Effector memory CD8-positive, alpha-beta T cell (primary cell): ENCODE measurements at regions not wholly inside any gene's neighbourhood (a gene's known extent, or its start where the extent isn't known, plus 50 kb on each side); places are given as distances from the start of the nearest gene placed in this dataset.
A peak's percentile ranks its signal among the peaks of the same experiment; 100 is the strongest.
"Not testable (repeated sequence)": the region's sequence is repeated elsewhere in the genome, so short reads cannot be mapped to it uniquely, and the experiment has no call there.

ENCODE experiments used
- ATAC-seq: fragments of 150-1000 bp; cut with Tn5 transposase; replicated peaks from 2 replicates; pipeline ENCODE4 v1.10.0; 2021; ENCODE audit warnings: mild to moderate bottlenecking, moderate library complexity
- DNase-seq, 3 experiments: peaks; one replicate each; pipeline ENCODE4 v3.0.0; 2021
- H3K27ac Mint-ChIP-seq, 2 donors: one replicate each; pipeline ENCODE4 v1.8.0; 2022; ENCODE audit warnings: mild to moderate bottlenecking in 2 of 2, mixed read lengths in 2 of 2, moderate library complexity in 2 of 2
- H3K27me3 Mint-ChIP-seq, 2 donors: one replicate each; pipeline ENCODE4 v1.8.0; 2022; ENCODE audit warnings: mixed read lengths in 2 of 2
- H3K36me3 Mint-ChIP-seq: one replicate; pipeline ENCODE4 v1.8.0; 2022; ENCODE audit warnings: mild to moderate bottlenecking, moderate library complexity, mixed read lengths; ENCODE audit not compliant: insufficient read depth
- H3K4me1 Mint-ChIP-seq, 2 donors: one replicate each; pipeline ENCODE4 v1.8.0; 2022; ENCODE audit warnings: low read depth in 2 of 2, mixed read lengths in 2 of 2
- H3K4me3 Mint-ChIP-seq, 2 donors: one replicate each; pipeline ENCODE4 v1.8.0; 2022; ENCODE audit warnings: mild to moderate bottlenecking in 2 of 2, mixed read lengths in 2 of 2, moderate library complexity in 2 of 2
- H3K9me3 Mint-ChIP-seq, 2 donors: one replicate each; pipeline ENCODE4 v1.8.0; 2022; ENCODE audit warnings: mixed read lengths in 2 of 2

DNA sequence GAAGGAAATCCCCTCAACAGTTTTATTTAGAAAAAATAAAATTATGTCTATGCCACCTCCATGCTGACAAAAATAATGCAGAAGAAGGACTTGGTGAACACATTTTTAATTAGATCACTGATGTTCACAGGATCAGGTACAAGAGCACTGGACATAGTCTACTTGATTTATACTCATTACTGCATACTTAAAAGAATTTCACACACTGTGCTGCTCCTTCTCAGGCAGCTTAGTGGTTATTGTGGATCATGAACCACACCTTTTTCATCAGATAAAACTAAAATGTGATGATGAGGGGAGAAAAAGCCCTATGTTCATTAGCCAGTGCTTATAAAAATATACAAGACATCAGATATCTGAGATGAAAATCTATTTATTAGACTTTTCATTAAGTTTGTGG lies 103.3 kb upstream of the DPH5 start:
- H3K27ac Mint-ChIP-seq = peak overlapping the region; percentile 82 to 86
- DNase-seq (no peak), ATAC-seq (peak; percentile 79)
- peaks cover 18 to 32% of the 10 kb centered on the region in 2 donors for H3K4me1 Mint-ChIP-seq
- peak overlapping the region; percentile 60 to 61 for H3K4me3 Mint-ChIP-seq
- H3K36me3 Mint-ChIP-seq = no peaks in the 10 kb centered on the region
- H3K9me3 Mint-ChIP-seq = no peaks in the 10 kb centered on the region
- no peaks in the 10 kb centered on the region for H3K27me3 Mint-ChIP-seq

DNA sequence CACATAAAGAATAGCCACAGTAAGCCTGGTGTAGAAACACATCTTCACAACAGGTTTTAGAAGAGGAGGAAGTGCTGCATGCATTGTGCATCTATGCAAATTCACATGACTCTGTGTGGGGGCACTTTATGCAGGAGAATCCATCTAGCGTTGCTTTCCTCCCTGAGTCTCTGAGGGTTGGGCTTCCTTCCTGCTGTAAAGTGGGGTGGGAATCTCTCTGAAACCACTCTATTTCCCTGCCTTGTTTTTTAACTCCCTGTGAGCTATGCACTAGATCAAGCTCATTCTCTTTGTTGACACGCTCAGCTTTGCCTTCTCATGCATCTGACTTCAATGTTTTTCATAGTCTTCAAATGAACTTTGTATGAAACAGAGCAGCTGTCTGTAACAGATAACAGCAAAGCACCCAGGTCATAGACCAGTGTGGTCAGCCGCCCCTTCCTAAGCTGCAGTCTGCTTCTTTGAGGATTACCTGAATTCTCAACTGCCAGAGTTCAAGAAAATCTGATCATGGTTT lies 102.7 kb upstream of the DPH5 start:
- DNase-seq = peak in 1 of 3 experiments; percentile 15
- H3K4me3 Mint-ChIP-seq = peak overlapping the region; percentile 60 to 61
- H3K27ac Mint-ChIP-seq = peak overlapping the region; percentile 82 to 86
- ATAC-seq = peak; percentile 72
- H3K36me3 Mint-ChIP-seq = no peaks in the 10 kb centered on the region
- H3K9me3 Mint-ChIP-seq = no peaks in the 10 kb centered on the region
- H3K4me1 Mint-ChIP-seq = peaks cover 20 to 34% of the 10 kb centered on the region in 2 donors
- H3K27me3 Mint-ChIP-seq = no peaks in the 10 kb centered on the region

DNA sequence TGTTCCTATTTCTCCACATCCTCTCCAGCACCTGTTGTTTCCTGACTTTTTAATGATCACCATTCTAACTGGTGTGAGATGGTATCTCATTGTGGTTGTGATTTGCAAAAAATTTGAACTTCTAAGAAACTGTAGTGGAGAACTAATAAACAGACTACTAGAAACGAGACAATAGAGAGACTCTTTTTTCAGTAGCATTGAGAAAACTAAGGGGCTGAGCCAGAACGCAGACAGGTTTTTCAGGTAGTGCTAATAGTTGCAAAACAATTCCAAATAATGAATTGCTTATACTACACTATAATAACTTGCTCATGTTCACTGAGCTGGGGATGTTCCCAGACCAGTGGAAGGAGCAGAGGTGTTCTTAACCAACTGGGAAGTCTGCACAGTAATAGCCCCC lies 98.8 kb upstream of the DPH5 start:
- DNase-seq (no peak), ATAC-seq (no peak)
- H3K4me3 Mint-ChIP-seq = no peak overlapping the region
- H3K27me3 Mint-ChIP-seq = no peaks in the 10 kb centered on the region
- peaks cover 23 to 36% of the 10 kb centered on the region in 2 donors for H3K4me1 Mint-ChIP-seq
- H3K27ac Mint-ChIP-seq = no peak overlapping the region
- H3K9me3 Mint-ChIP-seq = no peaks in the 10 kb centered on the region
- no peaks in the 10 kb centered on the region for H3K36me3 Mint-ChIP-seq

DNA sequence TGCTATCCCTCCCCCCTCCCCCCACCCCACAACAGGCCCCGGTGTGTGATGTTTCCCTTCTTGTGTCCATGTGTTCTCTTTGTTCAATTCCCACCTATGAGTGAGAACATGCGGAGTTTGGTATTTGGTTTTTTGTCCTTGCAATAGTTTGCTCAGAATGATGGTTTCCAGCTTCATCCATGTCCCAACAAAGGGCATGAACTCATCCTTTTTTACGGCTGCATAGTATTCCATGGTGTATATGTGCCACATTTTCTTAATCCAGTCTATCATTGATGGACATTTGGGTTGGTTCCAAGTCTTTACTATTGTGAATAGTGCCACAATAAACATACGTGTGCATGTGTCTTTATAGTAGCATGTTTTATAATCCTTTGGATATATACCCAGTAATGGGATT lies 98.3 kb upstream of the DPH5 start:
- H3K27ac Mint-ChIP-seq, H3K9me3 Mint-ChIP-seq, ATAC-seq, H3K27me3 Mint-ChIP-seq, DNase-seq, H3K36me3 Mint-ChIP-seq: not testable (repeated sequence)
- Mint-ChIP-seq H3K4me3 (peak overlapping the region in 1 of 2 donors; percentile 25), H3K4me1 (peaks cover 23 to 36% of the 10 kb centered on the region in 2 donors)

DNA sequence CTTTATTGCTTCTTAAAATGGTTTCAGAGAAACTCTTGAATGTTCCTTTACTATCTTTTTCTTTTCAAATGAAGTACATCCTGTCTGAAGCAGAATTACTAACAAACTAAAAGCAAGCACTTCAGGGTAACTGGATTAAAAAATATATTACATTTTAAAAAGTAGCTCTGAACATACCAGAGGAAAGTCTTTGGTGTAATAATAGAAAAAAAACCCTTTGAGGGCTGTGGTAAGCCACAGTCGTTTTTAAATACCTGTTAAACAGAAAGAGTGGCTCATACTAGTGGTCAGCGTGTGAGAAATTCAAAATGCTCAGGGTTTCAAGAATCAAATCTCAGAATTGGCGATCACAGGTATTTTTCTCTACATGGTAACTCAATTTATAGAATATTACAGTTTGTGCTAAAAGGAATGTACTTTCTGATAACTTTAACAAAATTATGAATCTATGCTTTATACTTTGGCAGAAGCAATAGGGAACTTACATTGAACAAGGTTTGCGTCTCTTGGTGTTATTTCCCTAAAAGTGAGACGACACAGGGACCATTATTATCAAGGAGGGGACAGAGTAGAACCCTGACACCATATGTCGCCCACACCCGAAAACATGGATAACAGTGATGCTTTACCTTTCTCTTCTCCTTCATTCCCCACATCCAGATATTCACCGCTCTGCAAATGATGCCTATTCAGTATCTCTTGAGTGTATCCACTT lies 97.0 kb upstream of the DPH5 start:
- no peaks in the 10 kb centered on the region for H3K27me3 Mint-ChIP-seq
- H3K9me3 Mint-ChIP-seq = no peaks in the 10 kb centered on the region
- no peaks in the 10 kb centered on the region for H3K36me3 Mint-ChIP-seq
- H3K4me3 Mint-ChIP-seq = peak overlapping the region; percentile 31 to 70
- peaks cover 16 to 25% of the 10 kb centered on the region in 2 donors for H3K4me1 Mint-ChIP-seq
- peak overlapping the region in 1 of 2 donors; percentile 61 for H3K27ac Mint-ChIP-seq
- DNase-seq (no peak), ATAC-seq (peak; percentile 97)

DNA sequence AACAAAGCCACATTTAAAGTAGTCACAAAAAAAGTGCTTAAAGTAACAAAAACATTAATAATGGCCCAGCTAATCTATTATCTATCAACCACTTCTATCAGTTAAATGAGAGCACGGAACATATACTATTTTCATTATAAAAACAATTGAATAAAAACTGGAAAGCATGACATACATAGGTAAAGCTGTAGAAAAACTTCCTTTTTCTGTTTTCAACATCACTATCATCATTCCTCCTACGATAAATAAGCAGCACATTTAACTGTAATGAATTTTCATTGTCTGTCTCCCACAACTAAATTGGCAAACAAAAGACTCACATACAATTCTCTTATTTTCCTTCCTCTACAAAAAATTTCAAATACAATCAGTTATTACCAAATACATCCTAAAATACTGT lies 96.4 kb upstream of the DPH5 start:
- no peaks in the 10 kb centered on the region for H3K9me3 Mint-ChIP-seq
- no peaks in the 10 kb centered on the region for H3K27me3 Mint-ChIP-seq
- DNase-seq (no peak), ATAC-seq (no peak)
- peak overlapping the region; percentile 31 to 70 for H3K4me3 Mint-ChIP-seq
- peak overlapping the region in 1 of 2 donors; percentile 61 for H3K27ac Mint-ChIP-seq
- H3K36me3 Mint-ChIP-seq = no peaks in the 10 kb centered on the region
- H3K4me1 Mint-ChIP-seq = peaks cover 14 to 23% of the 10 kb centered on the region in 2 donors

DNA sequence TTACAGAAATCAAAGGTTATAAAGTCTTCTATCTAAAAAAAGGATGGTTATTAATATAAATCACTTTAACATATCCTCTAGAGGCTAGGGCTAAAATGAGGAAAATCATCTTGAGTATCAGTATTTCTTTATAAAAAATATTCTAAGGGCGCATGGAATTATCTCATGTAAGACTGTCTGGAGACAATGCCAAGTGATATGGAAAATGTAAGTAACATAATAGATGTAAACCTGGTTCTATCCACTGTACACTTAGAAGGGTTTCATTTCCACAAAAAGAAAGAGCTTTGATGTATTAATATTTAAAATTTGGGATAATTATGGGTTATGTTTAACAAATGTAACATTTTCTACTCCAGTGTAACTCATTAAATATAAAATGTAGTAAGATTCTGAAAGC lies 95.9 kb upstream of the DPH5 start:
- Mint-ChIP-seq H3K27me3 (no peaks in the 10 kb centered on the region), H3K4me1 (peaks cover 14 to 23% of the 10 kb centered on the region in 2 donors), H3K27ac (peak overlapping the region in 1 of 2 donors; percentile 70), H3K9me3 (no peaks in the 10 kb centered on the region), H3K4me3 (no peak overlapping the region), H3K36me3 (no peaks in the 10 kb centered on the region)
- DNase-seq (no peak), ATAC-seq (no peak)

DNA sequence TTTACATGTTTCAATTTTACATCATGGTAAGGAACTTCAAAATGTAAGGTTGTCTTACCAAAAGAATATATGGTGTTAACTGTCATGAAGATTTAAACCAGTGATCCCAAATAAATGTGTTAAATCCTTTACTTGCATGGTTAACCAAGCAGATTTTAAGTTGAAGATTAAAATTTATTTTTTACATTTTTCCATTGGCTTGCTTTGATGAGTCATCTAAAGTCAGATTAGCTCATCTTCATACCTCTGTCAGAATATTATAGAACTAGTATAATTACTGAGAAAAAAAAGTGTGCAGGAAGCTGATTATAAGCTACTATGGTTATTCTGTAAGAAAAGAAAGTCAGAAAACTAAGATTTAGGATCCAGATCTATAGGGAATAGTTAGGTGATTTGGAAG lies 95.3 kb upstream of the DPH5 start:
- ATAC-seq (no peak), DNase-seq (no peak)
- no peaks in the 10 kb centered on the region for H3K36me3 Mint-ChIP-seq
- peaks cover 14 to 23% of the 10 kb centered on the region in 2 donors for H3K4me1 Mint-ChIP-seq
- no peak overlapping the region for H3K4me3 Mint-ChIP-seq
- H3K9me3 Mint-ChIP-seq = no peaks in the 10 kb centered on the region
- no peaks in the 10 kb centered on the region for H3K27me3 Mint-ChIP-seq
- peak overlapping the region in 1 of 2 donors; percentile 70 for H3K27ac Mint-ChIP-seq

DNA sequence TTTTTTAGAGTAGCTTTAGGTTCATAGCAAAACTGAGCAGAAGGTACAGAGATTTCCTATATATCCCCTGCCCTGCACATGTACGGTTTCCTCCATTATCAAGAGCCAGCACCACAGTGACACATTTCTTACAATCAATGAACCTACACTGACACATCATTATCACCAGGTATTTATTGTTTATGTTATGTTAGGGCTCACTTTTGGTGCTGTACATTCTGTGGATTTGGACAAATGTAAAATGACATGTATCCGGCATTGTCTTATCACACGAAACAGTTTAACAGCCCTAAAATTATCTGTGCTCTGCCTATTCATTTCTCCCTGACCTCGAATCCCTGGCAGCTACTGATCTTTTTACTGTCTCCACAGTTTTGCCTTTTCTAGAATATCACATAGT lies 93.7 kb upstream of the DPH5 start:
- H3K4me3 Mint-ChIP-seq = no peak overlapping the region
- no peaks in the 10 kb centered on the region for H3K9me3 Mint-ChIP-seq
- peaks cover 16 to 28% of the 10 kb centered on the region in 2 donors for H3K4me1 Mint-ChIP-seq
- no peak for ATAC-seq
- no peaks in the 10 kb centered on the region for H3K27me3 Mint-ChIP-seq
- H3K36me3 Mint-ChIP-seq = no peaks in the 10 kb centered on the region
- H3K27ac Mint-ChIP-seq = peak overlapping the region in 1 of 2 donors; percentile 63
- no peak for DNase-seq

DNA sequence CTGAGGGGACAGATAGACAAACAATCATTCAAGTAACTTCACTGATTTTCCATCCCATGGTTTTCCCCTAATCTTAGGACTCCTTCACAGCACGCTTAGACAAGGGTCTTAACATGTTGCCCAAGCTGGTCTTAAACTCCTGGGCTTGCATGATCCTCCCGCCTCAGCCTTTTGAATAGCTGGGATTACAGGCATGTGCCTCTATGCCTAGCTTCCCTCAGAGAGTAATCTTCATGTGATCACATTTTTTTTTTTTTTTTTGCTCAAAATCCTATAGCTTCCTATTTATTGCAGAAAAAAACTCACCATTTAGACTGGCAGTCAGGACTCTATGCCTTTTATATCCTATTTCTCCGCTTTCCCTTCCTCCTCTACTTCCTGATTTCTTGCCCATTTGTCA lies 90.4 kb upstream of the DPH5 start:
- Mint-ChIP-seq H3K27me3 (no peaks in the 10 kb centered on the region), H3K27ac (peak overlapping the region in 1 of 2 donors; percentile 61), H3K36me3 (peaks cover 7% of the 10 kb centered on the region), H3K4me3 (no peak overlapping the region), H3K4me1 (peaks cover 19 to 22% of the 10 kb centered on the region in 2 donors), H3K9me3 (no peaks in the 10 kb centered on the region)
- DNase-seq (no peak), ATAC-seq (no peak)

DNA sequence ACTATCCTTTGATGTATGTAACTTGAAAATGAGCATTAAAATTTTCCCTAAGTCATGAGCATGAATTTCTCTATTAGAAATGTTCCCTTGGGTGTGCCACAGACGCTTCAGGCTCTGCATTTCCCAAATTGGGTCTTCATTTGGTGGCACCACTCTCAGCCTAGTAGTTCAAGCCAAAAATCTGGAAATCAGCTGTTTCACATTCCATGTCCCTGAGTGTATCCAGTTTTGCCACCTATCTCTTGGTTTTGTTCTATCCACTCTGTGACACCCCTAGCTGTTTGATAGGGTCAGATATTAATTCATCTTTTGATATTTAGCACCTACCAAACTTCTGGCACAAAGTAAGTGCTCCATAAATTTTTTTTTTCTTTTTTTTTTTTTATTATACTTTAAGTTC lies 89.5 kb upstream of the DPH5 start:
- H3K27ac Mint-ChIP-seq = no peak overlapping the region
- H3K9me3 Mint-ChIP-seq = no peaks in the 10 kb centered on the region
- H3K36me3 Mint-ChIP-seq = peaks cover 7% of the 10 kb centered on the region
- DNase-seq = no peak
- peaks cover 25 to 28% of the 10 kb centered on the region in 2 donors for H3K4me1 Mint-ChIP-seq
- H3K4me3 Mint-ChIP-seq = no peak overlapping the region
- H3K27me3 Mint-ChIP-seq = no peaks in the 10 kb centered on the region
- no peak for ATAC-seq

DNA sequence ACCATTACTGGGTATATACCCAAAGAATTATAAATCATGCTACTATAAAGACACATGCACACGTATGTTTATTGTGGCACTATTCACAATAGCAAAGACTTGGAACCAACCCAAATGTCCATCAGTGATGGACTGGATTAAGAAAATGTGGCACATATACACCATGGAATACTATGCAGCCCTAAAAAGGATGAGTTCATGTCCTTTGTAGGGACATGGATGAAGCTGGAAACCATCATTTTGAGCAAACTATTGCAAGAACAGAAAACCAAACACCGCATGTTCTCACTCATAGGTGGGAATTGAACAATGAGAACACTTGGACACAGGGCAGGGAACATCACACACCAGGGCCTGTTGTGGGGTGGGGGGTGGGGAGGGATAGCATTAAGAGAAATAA lies 88.5 kb upstream of the DPH5 start:
- not testable (repeated sequence) for DNase-seq, H3K9me3 Mint-ChIP-seq, H3K36me3 Mint-ChIP-seq, H3K27me3 Mint-ChIP-seq, ATAC-seq, H3K4me3 Mint-ChIP-seq
- peaks cover 28 to 31% of the 10 kb centered on the region in 2 donors for H3K4me1 Mint-ChIP-seq
- peak overlapping the region; percentile 86 to 95 for H3K27ac Mint-ChIP-seq

DNA sequence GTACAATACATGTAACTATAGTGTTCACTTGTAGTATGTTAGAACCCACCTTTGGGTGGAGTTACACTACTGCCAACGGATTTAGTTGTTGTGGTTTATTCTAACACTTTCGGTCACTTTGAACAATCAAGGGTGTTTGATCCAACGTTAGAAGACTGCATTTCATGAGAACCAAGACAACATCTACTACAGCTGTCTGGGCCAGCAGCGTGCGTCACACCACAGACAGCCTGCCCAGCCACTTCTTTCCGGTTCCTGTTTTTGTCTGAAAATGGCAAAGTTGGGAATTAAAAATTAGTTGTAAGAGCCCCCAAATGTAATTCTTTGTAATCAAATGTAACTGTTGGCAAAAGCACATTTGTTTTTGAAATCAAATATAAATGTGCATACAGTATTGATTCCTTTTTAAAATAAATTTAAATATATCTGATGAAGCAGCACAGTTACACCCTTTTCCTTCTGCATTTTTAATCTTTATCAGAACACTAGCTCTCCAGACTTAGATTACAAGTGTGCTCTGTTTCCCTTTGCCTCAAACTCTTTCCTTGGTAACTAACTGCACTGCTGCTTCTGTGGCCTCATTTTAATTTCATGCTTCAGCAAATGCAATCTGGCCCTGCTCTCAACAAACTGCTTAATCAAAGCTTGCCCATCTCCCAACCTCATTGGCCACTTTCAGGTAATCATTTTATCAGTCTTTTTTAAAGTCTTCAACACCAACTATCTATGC lies 86.6 kb upstream of the DPH5 start:
- Mint-ChIP-seq H3K4me1 (peaks cover 29 to 34% of the 10 kb centered on the region in 2 donors), H3K36me3 (peaks cover 7% of the 10 kb centered on the region), H3K9me3 (no peaks in the 10 kb centered on the region), H3K4me3 (peak overlapping the region; percentile 71 to 74), H3K27ac (peak overlapping the region; percentile 86 to 95), H3K27me3 (no peaks in the 10 kb centered on the region)
- DNase-seq = peak; percentile 66 to 70 (median 67)
- peak; percentile 98 for ATAC-seq

DNA sequence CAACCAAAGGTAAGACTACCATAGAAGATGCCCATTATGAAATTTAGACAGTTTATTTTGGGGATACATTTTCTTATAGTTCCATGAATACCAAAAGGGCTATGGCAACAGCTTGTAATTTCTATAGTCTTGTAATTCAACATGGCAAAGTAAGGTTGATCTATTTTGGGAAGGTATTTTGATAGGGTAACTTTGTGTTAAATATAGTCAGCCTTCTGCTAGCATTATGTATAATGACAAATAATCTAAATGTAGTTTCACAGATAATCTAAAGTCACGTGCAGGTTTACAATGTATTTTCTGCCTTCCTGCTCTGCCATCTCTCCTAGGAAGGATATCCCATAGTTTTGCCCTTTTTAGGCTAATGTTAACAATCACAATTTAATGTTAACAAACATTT lies 85.9 kb upstream of the DPH5 start:
- H3K4me1 Mint-ChIP-seq = peaks cover 29 to 34% of the 10 kb centered on the region in 2 donors
- no peak for DNase-seq
- H3K27me3 Mint-ChIP-seq = no peaks in the 10 kb centered on the region
- ATAC-seq = no peak
- peaks cover 7% of the 10 kb centered on the region for H3K36me3 Mint-ChIP-seq
- H3K4me3 Mint-ChIP-seq = peak overlapping the region; percentile 71 to 74
- H3K27ac Mint-ChIP-seq = peak overlapping the region; percentile 86 to 95
- no peaks in the 10 kb centered on the region for H3K9me3 Mint-ChIP-seq
